GM12892 (cell line): ENCODE measurements at regions not wholly inside any gene's neighbourhood (a gene's known extent, or its start where the extent isn't known, plus 50 kb on each side); places are given as distances from the start of the nearest gene placed in this dataset.

ENCODE experiments used
- POLR2A ChIP-seq: IDR thresholded peaks from 2 replicates; pipeline ENCODE4 v1.6.1; 2011; ENCODE audit warnings: low read depth, low read length, control low read depth
- POLR2AphosphoS5 ChIP-seq: IDR thresholded peaks from 2 replicates; pipeline ENCODE4 v1.6.1; 2011; ENCODE audit warnings: low read depth, low read length, control low read depth
- TAF1 ChIP-seq: IDR thresholded peaks from 2 replicates; pipeline ENCODE4 v1.6.1; 2011; ENCODE audit warnings: low read depth, mild to moderate bottlenecking, control low read depth, low read length, borderline replicate concordance

- no peak for TF ChIP-seq TAF1
- no peak for TF ChIP-seq POLR2AphosphoS5
- no peak for TF ChIP-seq POLR2A
These were observed 298.6 kb upstream of the PTPRD start for GRCh38 chr9:10911373-10911772.
